SIG-M5 treated with dmso at 0.1 percent for 504 hours (cell line): ENCODE measurements at regions not wholly inside any gene's neighbourhood (a gene's known extent, or its start where the extent isn't known, plus 50 kb on each side); places are given as distances from the start of the nearest gene placed in this dataset.
"Not testable (repeated sequence)": the region's sequence is repeated elsewhere in the genome, so short reads cannot be mapped to it uniquely, and the experiment has no call there.

Experiments
- DNase-seq: peaks from one replicate; lab custom pipeline; 2025; ENCODE audit not compliant: unreplicated experiment; lab: John Stamatoyannopoulos, UW

DNA sequence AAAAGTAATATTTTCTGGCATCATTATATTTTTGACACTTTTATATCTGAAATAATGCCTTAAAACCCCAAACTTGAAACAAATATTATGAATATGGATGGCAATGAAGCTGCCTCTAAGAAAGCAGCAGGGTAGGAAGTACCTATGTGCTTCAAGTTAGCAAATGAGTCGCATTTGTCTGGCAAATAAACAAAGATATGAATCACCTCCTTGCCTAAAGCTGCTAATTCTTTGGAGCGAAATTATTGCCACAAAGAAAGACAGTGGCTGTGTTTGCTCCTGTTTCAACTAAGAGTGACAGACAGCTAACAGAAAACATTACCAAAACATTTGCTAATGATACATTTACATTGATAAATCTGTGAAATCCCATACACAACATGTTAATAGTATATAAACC is 854.9 kb downstream of the RPS29 start:
- no peak for DNase-seq

DNA sequence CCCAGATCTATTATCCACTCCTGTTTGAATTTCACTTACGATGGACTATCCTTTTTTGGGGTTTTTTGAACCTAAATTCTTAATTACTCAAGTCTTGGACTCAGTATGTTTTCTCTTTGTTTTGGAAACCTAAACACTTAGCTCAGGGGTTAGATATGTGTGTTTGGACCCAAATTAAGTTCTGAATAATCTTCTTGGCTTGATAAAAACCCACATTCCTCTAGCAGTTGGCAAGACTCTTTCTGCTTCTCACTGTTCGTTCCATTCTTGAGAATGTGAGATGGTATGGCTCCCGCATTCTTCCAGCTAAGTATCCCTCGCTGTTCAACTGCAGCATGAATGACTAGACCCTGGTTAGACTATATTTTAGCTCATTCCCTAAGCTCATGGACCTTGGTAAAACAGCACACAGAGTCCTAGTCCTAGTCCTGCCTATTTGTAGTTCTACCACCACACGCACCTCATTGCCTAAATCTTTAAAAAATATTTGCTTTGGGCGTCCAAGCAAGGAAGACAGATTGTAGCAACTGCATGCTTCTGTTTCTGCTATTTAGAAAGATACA is 860.0 kb downstream of the RPS29 start:
- no peak for DNase-seq

DNA sequence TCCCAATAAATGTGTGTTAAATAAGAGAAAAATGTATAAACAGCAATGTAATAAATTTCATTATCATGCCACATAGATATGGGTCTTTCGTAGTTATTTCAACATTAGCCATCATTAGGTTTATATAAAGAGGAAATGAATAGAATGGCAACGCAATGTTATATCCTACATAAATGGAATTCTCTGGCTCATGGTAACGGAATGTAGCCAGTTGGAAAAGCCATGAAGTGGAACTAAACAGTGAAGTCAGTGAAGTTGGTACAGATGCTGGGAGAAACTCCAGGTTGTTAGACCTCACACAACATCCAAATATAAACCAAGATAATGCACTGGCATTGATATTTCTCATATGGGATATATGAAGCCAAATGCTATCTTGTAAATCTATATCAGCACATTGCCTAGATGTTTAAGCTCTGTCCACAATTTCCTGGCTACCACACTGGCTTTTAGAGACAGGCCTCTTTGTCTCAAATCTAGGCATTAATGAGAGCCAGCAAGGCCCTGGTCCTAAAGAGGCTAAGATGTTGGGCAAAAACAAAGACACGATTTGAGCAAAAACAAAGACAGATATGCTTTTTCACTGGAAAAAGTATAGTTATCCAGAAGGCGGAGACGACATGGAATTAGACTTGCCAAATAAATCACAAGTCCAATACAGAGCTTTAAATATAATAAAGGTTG is 861.0 kb downstream of the RPS29 start:
- no peak for DNase-seq

DNA sequence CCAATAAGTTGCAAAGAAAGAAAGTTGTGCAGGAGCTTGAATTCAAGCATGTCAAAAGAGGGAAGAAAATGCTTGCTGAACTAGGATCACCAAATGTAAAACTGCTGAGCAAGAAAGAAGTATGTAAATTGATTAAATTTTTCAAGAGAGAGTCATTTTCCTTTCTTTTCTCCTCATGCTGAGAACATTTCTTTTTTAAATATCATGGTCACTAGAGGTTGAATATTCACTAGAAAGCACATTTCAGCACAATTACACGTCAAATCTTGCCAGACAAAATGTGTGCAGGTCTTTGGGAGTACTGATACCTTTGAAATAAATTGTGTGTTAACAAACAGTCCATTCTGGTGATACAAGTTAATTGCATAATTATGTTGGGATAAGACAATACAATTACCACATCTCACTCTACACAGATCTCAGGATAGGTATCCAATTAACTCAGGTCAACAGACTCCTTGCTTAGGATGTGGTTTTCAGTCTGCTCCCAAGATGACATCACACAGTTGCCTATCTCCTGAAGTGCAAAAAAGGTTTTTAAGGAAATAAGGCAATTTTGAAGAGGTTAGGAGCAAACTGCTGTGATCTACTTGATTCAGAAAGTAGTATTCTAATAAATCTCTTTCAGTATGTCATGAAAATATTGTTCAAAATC is 862.2 kb downstream of the RPS29 start:
- DNase-seq, result no peak

DNA sequence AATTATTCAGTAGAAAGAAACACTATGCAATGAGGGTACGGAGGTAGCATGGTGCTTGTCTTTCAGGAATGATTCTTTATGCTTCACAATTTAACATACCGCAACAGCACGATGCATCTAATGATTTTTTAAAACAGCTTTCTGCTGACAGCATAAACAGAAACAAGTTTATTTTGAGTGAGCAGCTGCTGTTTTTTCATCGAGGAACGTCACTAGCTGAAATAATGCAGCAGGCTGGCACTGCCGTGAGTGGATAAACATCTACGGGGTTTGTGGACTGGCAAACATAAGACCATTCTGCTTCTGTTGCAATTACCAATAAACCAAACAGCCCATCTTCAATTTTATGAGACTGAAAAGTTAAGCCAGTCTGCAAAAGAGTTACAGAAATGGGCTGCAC is 871.8 kb downstream of the RPS29 start:
- no peak for DNase-seq

DNA sequence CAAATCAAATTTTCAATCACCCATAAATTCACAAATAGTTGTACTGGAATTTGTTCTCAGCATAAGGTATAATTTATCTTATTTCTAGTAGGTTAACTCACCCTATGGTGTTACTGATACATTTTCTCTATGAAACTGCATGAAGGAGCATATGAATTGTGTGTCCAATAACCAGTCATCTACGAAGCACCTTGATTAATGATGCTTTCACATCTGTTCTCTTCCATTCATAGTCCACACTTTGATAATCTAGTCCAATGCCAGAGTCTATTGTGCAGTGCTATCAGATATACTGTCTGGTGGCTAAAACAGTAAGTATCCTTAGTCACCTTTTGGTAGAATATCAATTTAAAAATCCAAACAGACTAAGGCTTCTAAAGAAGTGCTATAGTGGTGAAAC is 876.0 kb downstream of the RPS29 start:
- DNase-seq, result no peak

DNA sequence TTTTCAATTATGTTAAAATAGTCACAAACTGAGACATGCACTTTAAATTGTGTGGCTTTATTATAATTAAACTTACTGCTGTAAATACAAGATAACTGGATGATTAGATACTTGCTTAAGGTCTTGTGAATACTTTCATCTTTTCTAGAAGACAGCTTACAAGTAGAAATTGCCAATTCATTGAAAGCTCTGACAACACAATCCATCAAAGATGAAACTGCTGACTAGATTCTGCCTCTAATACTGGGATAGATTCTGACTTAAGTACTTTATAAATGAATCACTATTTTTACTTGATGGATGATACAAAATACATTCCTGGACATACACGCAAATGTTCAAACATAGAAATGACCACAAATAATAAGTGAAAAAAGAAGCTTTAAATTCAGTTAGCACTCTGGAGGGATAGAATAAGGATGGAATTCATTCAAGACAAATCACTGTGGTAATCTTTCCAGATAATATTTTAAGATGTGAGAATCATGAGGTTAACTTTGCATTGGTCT is 876.8 kb downstream of the RPS29 start:
- no peak for DNase-seq

DNA sequence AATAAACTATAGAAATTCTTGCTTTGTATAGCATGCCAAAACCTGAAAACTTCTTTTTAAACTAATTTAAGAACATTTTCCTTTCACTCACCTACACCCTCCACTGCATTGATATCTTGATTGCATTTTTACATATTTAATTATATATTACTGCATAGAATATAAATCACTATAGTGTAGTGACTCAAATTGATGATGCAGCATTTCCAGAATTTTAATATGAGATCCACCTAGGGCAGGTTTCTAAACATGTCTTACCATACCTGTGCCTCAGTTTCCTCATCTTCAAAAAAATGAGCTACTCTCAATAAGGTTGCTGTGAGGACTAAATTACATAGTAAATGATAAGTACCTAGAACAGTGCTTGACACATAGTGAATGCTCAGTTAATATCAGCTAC is 881.5 kb downstream of the RPS29 start:
- no peak for DNase-seq

DNA sequence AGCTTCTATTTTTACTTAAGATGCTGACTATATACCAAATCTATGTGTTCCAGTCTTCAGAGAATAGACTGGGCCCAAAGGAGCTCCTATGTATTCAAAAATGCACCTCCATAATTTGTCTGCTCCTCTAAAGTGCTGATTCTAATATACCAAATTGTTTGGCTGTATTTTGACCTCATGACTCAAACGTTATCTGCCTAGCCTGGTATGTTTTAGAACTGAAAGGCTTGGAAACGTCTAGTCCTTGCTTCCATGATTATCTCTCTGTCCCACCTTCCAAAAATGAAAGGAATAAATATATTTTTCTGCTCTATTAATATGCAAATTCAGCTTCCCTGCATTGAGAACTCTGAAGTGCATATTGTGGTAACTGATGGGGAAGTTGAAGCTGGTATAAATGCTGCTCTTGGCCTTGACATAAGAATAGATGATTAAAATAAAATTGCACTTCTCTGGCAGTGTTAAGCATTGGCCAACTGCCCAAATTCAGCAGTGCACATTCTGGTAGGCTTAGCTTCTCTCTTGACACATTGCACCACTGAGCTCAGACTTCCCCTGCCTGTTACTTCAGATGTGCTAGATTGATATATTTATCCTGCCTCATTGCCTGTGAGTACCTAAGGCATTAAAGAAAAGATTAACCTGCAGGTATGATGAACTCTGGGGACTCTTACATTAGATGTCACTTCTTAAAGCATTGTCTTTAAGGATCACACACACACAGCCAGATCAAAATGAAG is 882.3 kb downstream of the RPS29 start:
- DNase-seq, result no peak

DNA sequence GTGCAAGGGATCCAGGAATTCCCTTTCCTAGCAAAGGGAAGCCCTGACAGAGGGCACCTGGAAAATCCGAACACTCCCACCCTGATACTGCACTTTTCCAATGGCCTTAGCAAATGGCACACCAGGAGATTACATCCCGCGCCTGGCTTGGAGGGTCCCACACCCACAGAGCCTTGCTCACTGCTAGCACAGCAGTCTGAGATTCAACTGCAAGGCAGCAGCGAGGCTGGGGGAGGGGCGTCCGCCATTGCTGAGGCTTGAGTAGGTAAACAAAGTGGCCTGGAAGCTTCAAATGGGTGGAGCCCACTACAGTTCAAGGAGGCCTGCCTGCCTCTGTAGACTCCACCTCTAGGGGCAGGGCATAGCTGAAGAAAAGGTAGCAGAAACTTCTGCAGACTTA is 888.8 kb downstream of the RPS29 start:
- not testable (repeated sequence) for DNase-seq

DNA sequence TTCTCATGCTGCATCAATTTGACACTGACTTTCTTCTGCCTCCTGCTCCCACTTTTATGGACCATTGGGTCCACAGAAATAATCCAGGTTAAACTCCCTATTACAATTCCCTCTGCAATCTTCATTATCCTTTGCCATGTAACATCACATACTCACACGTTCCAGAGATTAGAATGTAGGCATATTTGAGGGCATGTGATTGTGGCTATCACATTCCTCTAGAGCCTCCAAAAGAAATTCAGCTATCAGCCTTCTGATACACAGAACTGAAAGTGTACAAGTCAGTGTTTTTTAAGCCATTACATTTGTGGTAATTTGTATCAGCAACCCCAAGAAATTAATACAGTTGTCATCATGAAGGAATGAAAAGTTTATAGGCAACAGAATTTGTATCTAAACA is 892.4 kb downstream of the RPS29 start:
- no peak for DNase-seq

DNA sequence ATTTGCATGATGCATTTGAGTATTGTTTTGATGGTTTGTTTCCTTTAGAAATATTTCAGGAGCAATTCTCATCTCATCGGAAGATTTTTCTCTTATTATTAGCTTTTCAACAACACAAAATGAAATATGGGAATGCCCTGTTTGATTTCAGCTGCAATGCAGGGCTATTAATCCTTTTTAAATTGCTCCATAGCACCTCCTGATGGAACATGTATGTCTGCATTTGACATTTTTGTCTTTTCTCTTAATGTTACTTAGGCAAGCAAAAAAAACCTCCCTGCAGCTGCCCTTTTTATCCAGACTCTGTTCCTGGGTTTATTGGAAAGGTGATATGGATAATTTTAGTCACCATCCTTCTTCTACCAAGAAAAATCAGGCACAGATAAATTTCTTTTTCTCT is 895.8 kb downstream of the RPS29 start:
- DNase-seq, result no peak

DNA sequence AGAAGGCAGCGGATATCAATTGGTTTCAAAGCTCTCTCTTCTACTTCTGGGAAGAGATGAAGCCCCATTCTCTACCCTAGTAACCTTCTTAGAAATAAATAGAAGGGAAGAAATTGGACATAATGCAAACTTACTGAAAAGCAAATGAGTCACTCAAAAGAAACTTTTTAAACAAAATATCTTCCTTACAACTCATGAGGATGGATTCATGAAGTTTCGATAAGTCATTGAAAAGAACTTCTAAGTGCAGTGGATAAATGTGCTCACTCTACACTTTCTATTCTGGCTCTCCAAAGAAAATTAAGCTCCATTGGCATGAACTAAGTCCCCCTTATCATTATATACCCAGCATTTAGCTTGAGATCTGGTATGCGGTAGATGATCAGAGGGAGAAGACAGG is 899.5 kb downstream of the RPS29 start:
- DNase-seq, result no peak

DNA sequence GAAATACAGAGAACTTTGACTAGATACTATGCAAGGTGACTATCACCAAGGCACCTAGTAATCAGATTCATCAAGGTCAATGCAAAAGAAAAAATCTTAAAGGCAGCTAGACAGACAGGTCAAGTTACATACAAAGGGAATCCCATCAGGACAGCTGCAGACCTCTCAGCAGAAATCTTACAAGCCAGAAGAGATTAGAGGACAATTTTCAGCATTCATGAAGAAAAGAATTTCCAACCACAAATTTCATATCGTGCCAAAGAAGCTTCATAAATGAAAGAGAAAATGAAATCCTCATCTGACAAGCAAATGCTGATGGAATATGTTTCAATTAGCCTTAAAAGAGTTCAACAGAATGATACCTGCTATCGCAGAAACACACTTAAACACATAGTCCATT is 913.7 kb downstream of the RPS29 start:
- DNase-seq, result no peak

DNA sequence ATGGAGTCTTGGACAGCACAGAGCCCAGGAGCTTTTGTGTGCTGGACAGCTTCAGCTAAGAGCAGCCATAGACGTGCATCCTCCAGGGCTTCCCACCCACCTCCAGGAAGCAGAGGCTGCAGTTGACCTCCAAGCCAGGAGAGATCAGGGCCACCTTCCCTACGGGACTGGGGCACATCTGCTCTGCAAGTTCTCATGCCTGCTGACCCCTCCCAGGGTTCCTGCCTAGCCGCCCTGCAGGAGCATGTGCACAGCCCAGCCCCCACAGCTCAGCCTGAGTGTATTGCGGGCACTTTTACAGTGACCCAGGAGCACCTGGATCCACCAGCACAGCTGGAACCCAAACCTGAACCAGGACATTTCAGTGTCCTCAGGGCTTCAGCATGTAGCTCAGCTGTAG is 915.2 kb downstream of the RPS29 start:
- DNase-seq, result no peak

DNA sequence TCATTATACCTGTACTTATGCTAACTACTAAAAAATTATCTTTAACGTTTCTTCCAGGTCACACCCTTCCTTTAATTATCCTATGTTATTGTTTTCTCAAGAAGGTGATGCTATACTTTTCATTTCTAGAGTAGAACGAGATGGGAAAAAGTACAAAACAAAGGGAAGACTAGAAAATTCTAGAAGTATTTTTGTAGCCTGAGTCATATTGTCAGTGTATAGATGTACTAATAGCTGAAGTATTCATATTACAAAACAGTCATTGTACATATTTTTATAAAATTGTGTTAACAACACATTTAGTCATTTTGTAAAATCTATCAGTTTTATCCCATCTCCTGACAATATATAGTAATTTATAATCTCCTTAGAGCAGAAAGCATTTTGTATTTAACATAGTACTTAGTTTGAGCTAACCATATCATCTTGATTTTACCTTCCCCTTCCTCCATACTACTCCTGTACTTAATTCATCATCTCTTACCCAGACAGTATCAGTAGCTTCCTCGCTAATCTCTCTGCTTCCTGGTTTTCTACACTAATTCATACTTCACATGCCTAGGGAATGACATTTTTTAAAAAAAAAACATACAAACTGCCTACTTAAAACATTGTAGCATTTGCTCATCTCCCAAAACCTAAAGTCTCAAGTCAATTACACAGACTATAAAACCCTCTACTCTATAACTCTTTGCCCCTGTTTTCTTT is 920.9 kb downstream of the RPS29 start:
- DNase-seq, result no peak

DNA sequence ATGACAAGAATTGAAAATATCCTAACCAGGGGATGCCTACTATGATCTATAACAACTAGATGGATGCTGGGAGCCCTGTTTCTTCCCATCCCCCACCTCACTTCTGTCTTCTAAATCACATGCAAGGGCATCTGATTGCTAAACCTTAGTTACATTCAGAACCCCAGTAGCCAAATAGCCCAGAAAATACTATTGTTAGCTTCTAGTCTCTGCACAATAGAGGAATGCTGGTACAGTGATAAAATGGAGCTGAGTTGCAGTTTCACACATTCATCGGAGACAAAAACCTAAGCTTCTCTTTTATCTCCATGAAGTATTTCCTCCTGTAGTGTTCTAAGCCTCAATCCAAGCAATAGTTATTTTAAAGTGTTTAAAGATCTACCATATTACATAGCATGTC is 942.9 kb downstream of the RPS29 start:
- DNase-seq, result no peak

DNA sequence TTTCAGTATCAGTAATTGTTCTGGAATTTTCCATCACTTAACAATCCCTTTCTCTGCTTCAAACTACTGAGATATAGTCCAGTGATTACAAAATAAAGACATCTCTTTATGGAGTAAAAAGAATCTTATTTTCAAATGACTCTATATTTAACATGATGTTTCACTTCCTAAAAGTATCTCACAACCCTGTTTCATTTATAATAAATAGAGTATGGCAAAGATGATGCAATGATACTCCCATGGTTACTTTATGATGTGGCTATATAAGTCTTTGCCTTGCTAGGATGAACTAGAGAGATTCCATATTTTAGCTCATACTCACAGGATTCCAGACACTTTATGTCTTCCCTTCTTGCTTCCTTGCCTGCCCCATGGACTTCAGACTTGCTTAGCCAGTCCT is 953.5 kb upstream of the MDGA2 start:
- no peak for DNase-seq

DNA sequence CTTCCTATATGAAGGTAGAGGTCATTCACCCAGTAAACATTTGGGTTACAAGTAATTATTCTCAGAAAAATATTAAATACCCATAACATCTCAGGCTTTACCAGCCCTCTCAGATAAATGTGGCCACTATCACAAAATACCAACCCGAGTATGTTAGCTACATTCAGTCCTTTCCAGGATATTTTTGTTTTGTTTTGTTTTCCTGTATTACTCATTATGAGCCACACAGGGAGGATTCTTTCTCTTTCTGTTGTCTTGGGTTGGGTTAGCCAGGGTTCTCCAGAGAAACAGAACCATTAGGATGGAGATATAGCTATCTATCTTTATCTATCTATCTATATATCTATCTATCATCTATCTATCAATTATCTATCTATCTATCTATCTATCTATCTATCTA is 947.6 kb upstream of the MDGA2 start:
- DNase-seq, result no peak

DNA sequence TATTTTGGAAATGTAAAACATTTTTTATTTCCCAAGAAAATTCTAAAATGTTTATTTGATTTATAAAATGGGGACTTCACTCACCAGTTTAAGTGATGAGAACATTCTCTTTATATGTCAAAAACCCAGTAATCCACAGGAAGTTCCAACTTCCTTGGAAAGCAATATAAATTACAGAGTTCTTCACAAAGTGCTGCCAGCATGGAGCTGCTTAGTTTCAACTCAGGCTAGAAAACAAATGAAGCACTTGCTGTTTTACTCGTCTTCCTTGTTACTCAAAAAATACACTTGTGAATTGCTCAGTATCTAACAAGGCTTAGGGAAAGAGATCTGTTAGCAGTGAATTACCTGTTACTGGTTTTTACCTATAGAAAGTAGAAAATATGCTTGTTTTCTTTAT is 942.7 kb upstream of the MDGA2 start:
- no peak for DNase-seq

DNA sequence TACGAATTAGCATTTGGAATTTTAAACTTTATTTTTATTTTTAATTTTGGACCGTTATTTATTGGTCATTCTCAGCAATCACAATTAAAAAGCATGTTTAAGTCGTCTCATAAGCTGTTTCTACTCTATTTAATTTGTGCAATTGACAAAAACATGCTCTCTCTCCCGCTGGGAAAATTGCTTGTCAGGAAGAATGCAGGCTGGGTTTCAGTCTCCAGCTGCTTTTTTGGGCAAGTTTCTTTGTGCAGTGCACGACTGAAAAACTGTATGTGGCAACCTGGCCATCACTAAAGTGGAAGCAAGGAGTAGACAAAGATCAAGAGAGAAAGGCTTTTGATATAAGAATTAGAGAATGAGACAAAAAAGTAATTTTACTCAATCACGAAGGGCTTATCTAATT is 941.5 kb upstream of the MDGA2 start:
- no peak for DNase-seq
